ENCODE measurements at regions not wholly inside any gene's neighbourhood (a gene's known extent, or its start where the extent isn't known, plus 50 kb on each side); places are given as distances from the start of the nearest gene placed in this dataset.

DNA sequence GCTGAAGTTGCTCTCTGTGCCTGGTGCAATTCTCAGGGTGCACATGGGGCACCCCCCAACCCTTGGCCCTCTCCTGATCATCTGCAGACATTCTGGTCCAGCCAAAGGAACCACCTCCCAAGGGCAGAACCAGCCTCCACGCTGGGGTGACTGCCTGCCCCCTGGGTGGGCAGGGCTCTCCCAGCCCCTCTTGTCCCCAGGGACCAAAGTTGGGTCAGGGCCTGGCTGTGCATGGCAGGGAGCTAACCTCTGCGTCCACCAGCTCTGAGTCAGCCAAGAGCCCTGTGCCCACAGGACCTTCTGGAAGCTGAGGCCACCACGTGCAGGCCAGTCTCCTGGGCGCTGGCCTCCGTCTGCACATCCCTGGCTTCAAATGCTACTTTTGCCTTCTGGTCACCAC is 101.9 kb downstream of the SIK1 start:
- Mint-ChIP-seq H3K27ac (peak overlapping the region in 2 of 6 donors; percentile 77 to 86), H3K27me3 (no peaks in the 10 kb centered on the region), H3K4me1 (peaks cover 18 to 27% (median 21%) of the 10 kb centered on the region in 3 donors), H3K9me3 (no peaks in the 10 kb centered on the region), H3K4me3 (no peak overlapping the region), H3K36me3 (no peaks in the 10 kb centered on the region)
- DNase-seq (no peak), ATAC-seq (ENCODE audit: low read depth in 2 of 2) (no peak)

DNA sequence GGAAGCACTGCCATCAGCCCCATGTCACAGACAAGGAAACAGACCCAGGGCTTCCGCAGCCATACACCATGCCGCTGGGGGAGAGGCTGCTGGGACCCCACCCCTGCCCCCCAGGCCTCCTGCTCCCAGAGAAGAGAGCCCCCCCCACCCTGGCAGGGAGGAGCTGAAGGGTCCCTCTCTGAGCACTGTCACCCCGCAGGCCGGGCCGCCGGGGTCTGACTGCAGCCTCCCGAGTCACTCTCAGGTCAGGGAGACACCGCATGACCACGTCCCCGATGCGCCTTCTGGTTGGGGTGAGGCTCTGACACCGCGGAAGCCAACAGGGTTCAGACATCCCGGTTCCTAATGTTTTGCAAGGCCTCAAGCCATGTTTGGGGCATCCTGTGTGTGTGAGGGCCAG is 102.3 kb downstream of the SIK1 start:
- ATAC-seq (ENCODE audit: low read depth in 2 of 2) (no peak), DNase-seq (no peak)
- peak overlapping the region in 1 of 6 donors; percentile 79 for H3K27ac Mint-ChIP-seq
- H3K27me3 Mint-ChIP-seq: no peaks in the 10 kb centered on the region
- no peaks in the 10 kb centered on the region for H3K9me3 Mint-ChIP-seq
- H3K4me1 Mint-ChIP-seq: peaks cover 21 to 30% (median 22%) of the 10 kb centered on the region in 3 donors
- H3K4me3 Mint-ChIP-seq: no peak overlapping the region
- H3K36me3 Mint-ChIP-seq: no peaks in the 10 kb centered on the region

DNA sequence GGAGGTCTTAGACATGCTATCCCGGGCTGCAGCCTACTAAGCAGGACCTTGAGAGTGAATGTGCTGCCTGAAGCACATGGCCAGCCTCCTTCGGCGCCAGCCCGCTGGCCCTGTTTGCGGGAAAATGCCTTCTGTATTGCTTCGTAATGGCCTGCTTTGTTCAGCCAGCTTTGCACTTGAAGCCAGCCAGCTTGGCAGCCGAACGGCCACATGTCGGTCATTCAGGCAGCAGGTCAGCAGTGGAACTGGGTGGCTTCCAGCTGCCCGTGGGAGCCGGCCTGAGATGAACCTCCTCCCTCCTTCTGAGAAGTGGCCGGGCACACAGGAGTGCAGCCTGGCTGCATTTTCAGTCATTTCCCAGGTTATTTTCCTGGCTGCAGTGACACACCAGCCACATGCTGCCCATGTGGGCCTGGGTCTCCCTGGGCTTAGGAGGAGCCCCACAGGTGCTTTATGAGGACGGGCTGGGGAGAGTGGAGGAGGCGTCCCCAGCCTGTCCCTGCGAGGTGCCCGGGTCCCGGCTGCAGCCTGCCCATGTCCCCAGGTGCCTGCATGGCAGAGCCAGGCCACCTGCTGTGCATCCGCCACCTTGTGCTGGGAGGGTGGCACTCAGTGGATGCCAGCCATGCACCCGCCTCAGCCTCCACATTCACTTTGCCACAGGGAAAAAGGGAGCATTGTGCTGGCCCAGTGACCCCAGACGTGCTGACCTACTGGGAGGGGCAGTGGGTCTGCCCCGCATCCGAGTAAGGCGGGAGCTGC is 103.5 kb downstream of the SIK1 start:
- peaks cover 26 to 36% (median 29%) of the 10 kb centered on the region in 3 donors for H3K4me1 Mint-ChIP-seq
- H3K27ac Mint-ChIP-seq: peak overlapping the region in 2 of 6 donors; percentile 28 to 51
- H3K4me3 Mint-ChIP-seq: no peak overlapping the region
- no peaks in the 10 kb centered on the region for H3K36me3 Mint-ChIP-seq
- H3K9me3 Mint-ChIP-seq: peaks cover 0 to 5% (median 0%) of the 10 kb centered on the region in 7 donors
- ATAC-seq (ENCODE audit: low read depth in 2 of 2) (no peak), DNase-seq (no peak)
- peaks cover 0 to 5% (median 0%) of the 10 kb centered on the region in 3 donors for H3K27me3 Mint-ChIP-seq

DNA sequence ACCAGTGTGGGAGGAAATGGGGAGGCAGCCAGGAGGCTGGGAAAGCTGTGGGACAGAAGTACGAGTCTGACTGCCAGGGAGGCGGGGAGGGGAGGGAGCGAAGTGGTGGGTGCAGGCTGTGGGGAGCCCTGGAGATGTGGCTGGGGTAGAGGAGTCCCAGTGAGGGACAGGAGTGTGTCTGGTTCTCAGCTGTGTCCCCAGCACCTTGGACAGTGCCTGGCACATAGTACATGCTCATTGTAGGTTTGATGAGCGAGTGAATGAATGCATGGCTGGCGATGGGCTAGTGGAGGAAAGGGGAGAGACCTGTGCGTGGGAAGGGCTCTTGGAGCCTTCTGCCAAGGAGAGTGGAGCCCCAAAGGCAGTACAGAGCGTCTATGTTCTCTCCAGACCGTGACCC is 104.1 kb downstream of the SIK1 start:
- Mint-ChIP-seq H3K27ac (peak overlapping the region in 2 of 6 donors; percentile 28 to 51), H3K36me3 (no peaks in the 10 kb centered on the region), H3K9me3 (peaks cover 0 to 7% (median 0%) of the 10 kb centered on the region in 7 donors), H3K27me3 (peaks cover 0 to 5% (median 0%) of the 10 kb centered on the region in 3 donors), H3K4me1 (peaks cover 26 to 32% (median 29%) of the 10 kb centered on the region in 3 donors), H3K4me3 (no peak overlapping the region)
- DNase-seq (no peak), ATAC-seq (ENCODE audit: low read depth in 2 of 2) (no peak)

DNA sequence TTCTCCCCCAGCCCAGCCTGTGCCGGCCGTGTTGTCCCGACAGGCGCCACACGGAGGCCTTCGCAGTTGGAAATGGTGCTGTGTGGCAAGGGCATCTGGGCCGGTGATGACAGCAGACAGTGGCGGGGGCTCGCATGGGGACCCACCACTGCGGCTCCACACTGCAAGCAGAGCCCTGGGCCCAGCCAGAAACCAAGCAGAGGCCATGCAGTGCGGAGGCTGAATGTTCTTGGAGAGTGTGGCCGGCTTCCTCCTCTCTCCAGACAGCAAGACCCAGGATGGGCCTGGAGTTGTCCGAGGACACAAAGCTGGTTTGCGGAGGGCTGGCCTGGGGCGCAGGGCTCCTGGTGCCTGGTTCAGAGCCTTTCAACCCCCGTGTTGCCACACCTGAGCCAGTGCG is 104.6 kb downstream of the SIK1 start:
- H3K36me3 Mint-ChIP-seq: no peaks in the 10 kb centered on the region
- H3K9me3 Mint-ChIP-seq: peaks cover 0 to 12% (median 2%) of the 10 kb centered on the region in 7 donors
- peaks cover 0 to 5% (median 4%) of the 10 kb centered on the region in 3 donors for H3K27me3 Mint-ChIP-seq
- no peak for DNase-seq
- no peak overlapping the region for H3K4me3 Mint-ChIP-seq
- no peak for ATAC-seq (ENCODE audit: low read depth in 2 of 2)
- H3K4me1 Mint-ChIP-seq: peaks cover 29 to 32% (median 31%) of the 10 kb centered on the region in 3 donors
- H3K27ac Mint-ChIP-seq: peak overlapping the region in 1 of 6 donors; percentile 26

DNA sequence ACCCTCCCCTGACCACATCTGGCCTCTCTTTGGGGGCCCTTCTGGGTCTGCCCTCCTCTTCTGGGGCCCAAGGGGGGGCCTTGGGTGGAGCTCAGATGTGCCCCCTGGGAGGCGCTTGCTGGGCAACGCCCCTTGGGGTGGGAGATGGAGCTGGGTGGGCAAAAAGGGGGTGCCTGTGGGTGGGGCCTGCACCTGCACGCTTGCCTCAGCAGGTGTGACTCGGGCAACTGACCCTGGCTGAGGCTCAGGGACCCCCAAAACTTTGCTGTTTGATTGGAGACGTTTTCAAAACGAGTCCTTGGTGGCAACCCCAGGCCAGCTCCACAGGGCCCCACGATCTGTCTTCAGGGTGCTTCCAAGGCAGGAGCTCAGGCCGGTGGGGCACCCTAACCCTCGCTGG is 105.3 kb downstream of the SIK1 start:
- Mint-ChIP-seq H3K9me3 (peaks cover 0 to 12% (median 2%) of the 10 kb centered on the region in 7 donors), H3K4me3 (no peak overlapping the region), H3K4me1 (peaks cover 26 to 36% (median 31%) of the 10 kb centered on the region in 3 donors), H3K27me3 (peaks cover 0 to 5% (median 5%) of the 10 kb centered on the region in 3 donors), H3K27ac (peak overlapping the region in 1 of 6 donors; percentile 26), H3K36me3 (no peaks in the 10 kb centered on the region)
- ATAC-seq (ENCODE audit: low read depth in 2 of 2) (no peak), DNase-seq (no peak)

DNA sequence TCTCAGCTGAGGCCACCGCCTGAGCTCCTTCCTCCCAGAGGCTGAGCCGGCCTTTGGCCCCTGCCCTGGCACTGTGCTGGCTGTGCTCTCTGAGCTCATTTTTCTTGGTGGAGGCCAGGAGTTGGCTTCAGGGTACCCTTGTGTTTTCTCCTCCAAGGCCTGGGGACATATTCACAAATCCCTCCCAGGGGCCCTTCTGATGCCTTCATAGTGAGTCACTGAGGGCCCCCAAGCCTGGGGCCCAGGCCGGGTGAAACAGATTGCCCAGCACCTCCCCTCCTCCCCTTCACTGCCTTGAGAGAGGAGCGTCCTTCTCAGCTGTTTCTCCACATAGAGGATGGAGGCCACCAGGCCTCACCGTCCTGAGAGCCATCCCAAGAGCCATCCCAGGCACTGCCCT is 105.8 kb downstream of the SIK1 start:
- ATAC-seq (ENCODE audit: low read depth in 2 of 2) (no peak), DNase-seq (no peak)
- Mint-ChIP-seq H3K27me3 (peaks cover 0 to 5% (median 5%) of the 10 kb centered on the region in 3 donors), H3K4me1 (peaks cover 23 to 31% (median 26%) of the 10 kb centered on the region in 3 donors), H3K9me3 (peaks cover 0 to 12% (median 2%) of the 10 kb centered on the region in 7 donors), H3K27ac (no peak overlapping the region), H3K36me3 (no peaks in the 10 kb centered on the region), H3K4me3 (no peak overlapping the region)

DNA sequence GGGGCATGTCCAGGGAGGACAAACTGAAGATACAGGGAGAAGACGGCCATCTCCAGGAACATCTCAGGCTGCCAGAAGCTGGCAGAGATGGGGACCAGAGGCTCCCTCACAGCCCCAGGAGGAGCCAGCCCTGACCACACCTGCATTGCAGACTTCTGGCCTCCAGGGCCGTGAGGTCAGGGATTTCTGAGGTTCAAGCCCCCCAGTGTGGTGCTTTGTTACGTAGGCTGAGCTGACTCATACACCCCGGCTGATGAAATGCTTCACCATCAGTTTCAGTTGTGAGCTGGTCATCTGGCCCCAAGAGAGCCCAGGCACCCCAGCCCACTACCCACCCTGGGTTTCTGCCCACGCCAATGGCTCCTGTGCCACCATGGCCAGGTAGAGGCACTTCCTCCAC is 106.4 kb downstream of the SIK1 start:
- peaks cover 4 to 7% (median 5%) of the 10 kb centered on the region in 3 donors for H3K27me3 Mint-ChIP-seq
- H3K4me1 Mint-ChIP-seq: peaks cover 21 to 26% (median 22%) of the 10 kb centered on the region in 3 donors
- no peak for DNase-seq
- no peak overlapping the region for H3K4me3 Mint-ChIP-seq
- H3K9me3 Mint-ChIP-seq: peaks cover 0 to 12% (median 2%) of the 10 kb centered on the region in 7 donors
- peak overlapping the region in 2 of 6 donors; percentile 20 to 90 for H3K27ac Mint-ChIP-seq
- peaks cover 0 to under 1% of the 10 kb centered on the region in 2 donors for H3K36me3 Mint-ChIP-seq
- no peak for ATAC-seq (ENCODE audit: low read depth in 2 of 2)

DNA sequence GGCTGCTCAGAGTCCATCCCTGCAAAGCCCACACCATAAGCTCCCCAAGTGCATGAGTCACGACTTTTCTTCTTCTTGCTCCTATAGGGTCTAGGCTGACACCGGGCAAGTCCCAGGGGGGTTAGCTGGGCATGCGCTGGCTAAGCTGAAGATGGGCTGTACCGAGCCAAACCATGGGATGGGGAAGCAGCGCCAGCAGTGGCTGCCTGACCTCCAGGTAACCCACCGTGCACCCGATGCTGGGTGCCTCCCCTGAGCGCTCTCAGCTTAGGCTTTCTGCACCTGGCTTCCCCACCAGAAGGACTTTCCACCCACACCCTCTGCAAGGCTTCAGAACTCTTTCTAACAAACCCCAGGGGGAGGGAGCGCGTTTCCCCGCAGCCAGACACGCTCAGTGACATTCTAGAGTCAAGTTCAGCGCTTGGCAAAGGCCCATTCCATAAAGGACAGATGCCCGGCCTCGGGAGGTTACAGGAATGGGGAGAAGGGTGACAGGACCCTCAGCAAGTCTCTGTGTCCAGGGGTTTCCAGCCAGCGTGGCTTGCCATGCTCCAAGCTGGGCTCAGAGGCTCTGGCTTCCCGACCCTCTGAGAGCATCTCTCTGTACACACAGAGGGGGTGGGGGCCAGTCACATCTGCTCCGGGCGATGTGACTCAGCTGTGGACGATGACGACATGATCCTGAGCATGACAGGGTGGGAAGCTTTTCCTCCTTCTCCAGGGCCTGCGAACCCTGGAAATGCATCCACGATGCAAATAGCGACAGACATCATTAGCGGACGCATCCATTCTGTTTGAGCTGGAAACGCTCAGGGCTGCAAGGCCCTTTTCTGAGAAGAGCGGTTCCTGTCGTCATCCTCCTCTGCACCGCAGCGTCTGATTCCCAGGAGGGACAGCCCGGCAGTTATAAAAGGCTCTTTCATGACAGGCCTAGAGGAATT is 107.8 kb downstream of the SIK1 start:
- H3K27ac Mint-ChIP-seq: peak overlapping the region in 2 of 6 donors; percentile 56 to 75
- peak overlapping the region in 1 of 8 donors; percentile 26 for H3K4me3 Mint-ChIP-seq
- peaks cover 0 to 6% of the 10 kb centered on the region in 2 donors for H3K36me3 Mint-ChIP-seq
- peaks cover 0 to 12% (median 2%) of the 10 kb centered on the region in 7 donors for H3K9me3 Mint-ChIP-seq
- ATAC-seq (ENCODE audit: low read depth in 2 of 2) (peak; percentile 54 to 57), DNase-seq (peak; percentile 32)
- H3K4me1 Mint-ChIP-seq: peaks cover 23 to 31% (median 23%) of the 10 kb centered on the region in 3 donors
- H3K27me3 Mint-ChIP-seq: peaks cover 9 to 16% (median 11%) of the 10 kb centered on the region in 3 donors

DNA sequence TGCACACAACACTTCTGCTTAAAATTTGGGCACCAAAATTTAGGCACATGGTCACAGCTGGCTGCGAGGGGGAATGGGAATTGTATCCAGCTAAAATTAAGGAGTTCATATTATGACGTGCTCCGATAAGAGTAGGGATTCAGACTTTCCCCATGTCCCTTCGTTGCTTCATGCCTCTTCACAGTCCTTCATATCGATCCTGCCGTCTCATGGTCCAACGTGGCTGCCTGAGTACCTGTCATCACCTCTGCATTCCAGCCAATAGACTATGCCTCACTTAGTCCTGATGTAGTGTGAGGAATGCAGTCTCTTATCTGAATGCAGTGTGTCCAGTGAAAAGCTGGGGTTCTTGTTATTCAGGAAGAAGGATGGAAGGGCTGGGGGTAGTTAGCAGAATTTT is 108.6 kb downstream of the SIK1 start:
- Mint-ChIP-seq H3K27me3 (peaks cover 9 to 16% (median 11%) of the 10 kb centered on the region in 3 donors), H3K4me3 (no peak overlapping the region), H3K4me1 (peaks cover 23 to 31% (median 23%) of the 10 kb centered on the region in 3 donors), H3K36me3 (peaks cover 0 to 6% of the 10 kb centered on the region in 2 donors), H3K9me3 (peaks cover 0 to 12% (median 2%) of the 10 kb centered on the region in 7 donors), H3K27ac (peak overlapping the region in 3 of 6 donors; percentile 21 to 75 (median 56))
- no peak for ATAC-seq (ENCODE audit: low read depth in 2 of 2)
- no peak for DNase-seq

DNA sequence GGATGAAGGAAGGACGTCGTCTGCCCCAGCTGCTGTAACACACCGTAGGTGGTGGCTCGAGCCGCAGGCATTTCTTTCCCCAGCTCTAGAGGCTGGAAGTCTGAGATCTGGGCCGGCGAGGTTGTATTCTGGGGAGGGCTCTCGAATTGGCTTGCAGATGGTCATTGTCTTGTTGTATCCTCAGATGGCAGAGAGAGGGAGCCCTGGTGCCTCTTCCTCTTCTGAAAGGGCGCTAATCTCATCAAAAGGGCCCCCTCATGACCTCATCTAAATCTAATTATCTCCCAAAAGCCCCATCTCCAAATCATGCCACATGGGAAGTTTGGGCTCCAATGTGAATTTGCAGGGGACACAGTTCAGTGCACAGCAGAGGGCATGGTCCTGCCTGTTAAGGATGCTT is 109.0 kb downstream of the SIK1 start:
- Mint-ChIP-seq H3K9me3 (peaks cover 0 to 12% (median 2%) of the 10 kb centered on the region in 7 donors), H3K4me3 (no peak overlapping the region), H3K27ac (peak overlapping the region in 3 of 6 donors; percentile 29 to 53 (median 30)), H3K4me1 (peaks cover 23 to 31% (median 23%) of the 10 kb centered on the region in 3 donors), H3K36me3 (peaks cover 0 to 6% of the 10 kb centered on the region in 2 donors), H3K27me3 (peaks cover 9 to 16% (median 11%) of the 10 kb centered on the region in 3 donors)
- ATAC-seq (ENCODE audit: low read depth in 2 of 2) (no peak), DNase-seq (no peak)

DNA sequence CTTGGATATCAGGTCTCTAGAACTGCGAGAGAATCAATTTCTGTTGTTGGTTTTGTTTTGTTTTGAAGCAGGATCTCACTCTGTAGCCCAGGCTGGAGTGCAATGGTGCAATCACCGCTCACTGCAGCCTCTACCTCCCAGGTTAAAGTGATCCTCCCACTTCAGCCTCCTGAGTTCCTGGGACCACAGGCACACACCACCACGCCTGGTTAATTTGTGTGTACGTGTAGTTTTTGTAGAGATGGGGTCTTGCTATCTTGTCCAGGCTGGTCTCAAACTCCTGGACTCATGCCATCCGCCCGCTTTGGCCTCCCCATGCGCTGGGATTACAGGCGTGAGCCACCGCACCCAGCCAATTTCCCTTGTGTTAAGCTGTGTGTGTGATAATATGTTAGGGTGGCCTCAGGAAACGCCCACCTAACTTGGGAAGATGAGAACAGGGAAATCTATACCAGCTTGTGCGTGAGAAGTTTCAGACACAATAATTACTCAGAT is 109.6 kb downstream of the SIK1 start:
- Mint-ChIP-seq H3K4me3 (no peak overlapping the region), H3K4me1 (peaks cover 24 to 36% (median 29%) of the 10 kb centered on the region in 3 donors), H3K27ac (peak overlapping the region in 2 of 6 donors; percentile 27 to 53), H3K36me3 (peaks cover 0 to 6% of the 10 kb centered on the region in 2 donors), H3K27me3 (peaks cover 9 to 16% (median 11%) of the 10 kb centered on the region in 3 donors), H3K9me3 (peaks cover 0 to 12% (median 2%) of the 10 kb centered on the region in 7 donors)
- ATAC-seq (ENCODE audit: low read depth in 2 of 2) (no peak), DNase-seq (no peak)

Measured in naive B cell (primary cell).